Gastrocnemius medialis (tissue), 4 donors: ENCODE measurements at regions not wholly inside any gene's neighbourhood (a gene's known extent, or its start where the extent isn't known, plus 50 kb on each side); places are given as distances from the start of the nearest gene placed in this dataset.

Source experiments
- POLR2A ChIP-seq, 2 donors: fragments of 450-650 bp; IDR thresholded peaks; one replicate each; pipeline ENCODE4 v1.6.1; 2017; ENCODE audit warnings: antibody characterized with exemption in 2 of 2, mild to moderate bottlenecking in 2 of 2, moderate library complexity in 2 of 2
- TF ChIP-seq, protein P1 (sequence below), 5 experiments: fragments of 450-650 bp in 3 of 5; fragments of 200-600 bp in 2 of 5; sonication (generic) in 2 of 5; IDR thresholded peaks in 4 of 5; conservative IDR thresholded peaks in 1 of 5; 1 replicate in 4 of 5; 2 replicates in 1 of 5; pipeline ENCODE4 v1.5.1; 2016 to 2019; ENCODE audit warnings: antibody characterized with exemption in 5 of 5, mild to moderate bottlenecking in 3 of 5, moderate library complexity in 3 of 5

- TF ChIP-seq, protein P1, sequence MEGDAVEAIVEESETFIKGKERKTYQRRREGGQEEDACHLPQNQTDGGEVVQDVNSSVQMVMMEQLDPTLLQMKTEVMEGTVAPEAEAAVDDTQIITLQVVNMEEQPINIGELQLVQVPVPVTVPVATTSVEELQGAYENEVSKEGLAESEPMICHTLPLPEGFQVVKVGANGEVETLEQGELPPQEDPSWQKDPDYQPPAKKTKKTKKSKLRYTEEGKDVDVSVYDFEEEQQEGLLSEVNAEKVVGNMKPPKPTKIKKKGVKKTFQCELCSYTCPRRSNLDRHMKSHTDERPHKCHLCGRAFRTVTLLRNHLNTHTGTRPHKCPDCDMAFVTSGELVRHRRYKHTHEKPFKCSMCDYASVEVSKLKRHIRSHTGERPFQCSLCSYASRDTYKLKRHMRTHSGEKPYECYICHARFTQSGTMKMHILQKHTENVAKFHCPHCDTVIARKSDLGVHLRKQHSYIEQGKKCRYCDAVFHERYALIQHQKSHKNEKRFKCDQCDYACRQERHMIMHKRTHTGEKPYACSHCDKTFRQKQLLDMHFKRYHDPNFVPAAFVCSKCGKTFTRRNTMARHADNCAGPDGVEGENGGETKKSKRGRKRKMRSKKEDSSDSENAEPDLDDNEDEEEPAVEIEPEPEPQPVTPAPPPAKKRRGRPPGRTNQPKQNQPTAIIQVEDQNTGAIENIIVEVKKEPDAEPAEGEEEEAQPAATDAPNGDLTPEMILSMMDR (IDR thresholded peaks at IDR 0.05 in 4 of 5, conservative IDR thresholded peaks at IDR 0.05 in 1 of 5): no peak
- TF ChIP-seq POLR2A (IDR thresholded peaks at IDR 0.05): no peak
These were observed 834.1 kb downstream of the TRHDE start for GRCh38 chr12:73106296-73106695.
